ENCODE measurements at regions not wholly inside any gene's neighbourhood (a gene's known extent, or its start where the extent isn't known, plus 50 kb on each side); places are given as distances from the start of the nearest gene placed in this dataset.

- Histone ChIP-seq H3K4me1 (ENCODE audit: control insufficient read depth in 4 of 4, insufficient read depth in 4 of 4, low read length in 3 of 4) (no peaks in the 10 kb centered on the region), H3K9ac (ENCODE audit: low read depth in 1 of 2, low read length in 2 of 2) (no peak overlapping the region), H3K36me3 (ENCODE audit: control insufficient read depth in 4 of 4, insufficient read depth in 3 of 4, low read depth in 1 of 4, low read length in 3 of 4) (no peaks in the 10 kb centered on the region), H3K9me3 (ENCODE audit: control insufficient read depth in 4 of 4, low read length in 3 of 4) (no peaks in the 10 kb centered on the region), H3K4me3 (ENCODE audit: low read depth in 1 of 3, low read length in 3 of 3) (no peak overlapping the region), H3K27me3 (ENCODE audit: control insufficient read depth in 4 of 4, insufficient read depth in 4 of 4, low read length in 3 of 4) (no peaks in the 10 kb centered on the region), H3K27ac (ENCODE audit: low read depth in 1 of 2, low read length in 2 of 2) (no peak overlapping the region)
- no peak for TF ChIP-seq HNF4G (IDR thresholded peaks at IDR 0.05)
- TF ChIP-seq HNF4A (conservative IDR thresholded peaks at IDR 0.05), result no peak
- no peak for TF ChIP-seq JUND (IDR thresholded peaks at IDR 0.05)
- TF ChIP-seq NR2F2 (IDR thresholded peaks at IDR 0.05), result no peak
- no peak for TF ChIP-seq SP1 (IDR thresholded peaks at IDR 0.05)
- no peak for TF ChIP-seq EGR1 (IDR thresholded peaks at IDR 0.05; ENCODE audit: low read depth in 2 of 2)
- TF ChIP-seq YY1 (IDR thresholded peaks at IDR 0.05), result no peak
- no peak for TF ChIP-seq REST (IDR thresholded peaks at IDR 0.05)
- no peak for TF ChIP-seq RAD21 (IDR thresholded peaks at IDR 0.05)
- no peak for TF ChIP-seq ZBTB33 (IDR thresholded peaks at IDR 0.05)
- no peak for TF ChIP-seq GABPA (IDR thresholded peaks at IDR 0.05 in 1 of 2, conservative IDR thresholded peaks at IDR 0.05 in 1 of 2)
- DNase-seq (ENCODE audit: low spot score), result no peak
- WGBS, result 73% methylated on average over 1 of the region's 1 CpG
Observed at GRCh38 chr5:57586649-57587048, 104.0 kb upstream of the ACTBL2 start.

GRCh38 chr5:57582578-57583070 lies 100.0 kb upstream of the ACTBL2 start:
- whole genome bisulfite sequencing, result 75% methylated on average over 3 of the region's 3 CpGs

More at GRCh38 chr5:57582578-57583070, 100.0 kb upstream of the ACTBL2 start:
- no peaks in the 10 kb centered on the region for H3K36me3 ChIP-seq (ENCODE audit: control insufficient read depth in 4 of 4, insufficient read depth in 3 of 4, low read depth in 1 of 4, low read length in 3 of 4)
- no peaks in the 10 kb centered on the region for H3K4me1 ChIP-seq (ENCODE audit: control insufficient read depth in 4 of 4, insufficient read depth in 4 of 4, low read length in 3 of 4)
- no peaks in the 10 kb centered on the region for H3K9me3 ChIP-seq (ENCODE audit: control insufficient read depth in 4 of 4, low read length in 3 of 4)
- DNase-seq (ENCODE audit: low spot score), result no peak
- no peak overlapping the region for H3K27ac ChIP-seq (ENCODE audit: low read depth in 1 of 2, low read length in 2 of 2)
- H3K9ac ChIP-seq (ENCODE audit: low read depth in 1 of 2, low read length in 2 of 2), result no peak overlapping the region
- H3K27me3 ChIP-seq (ENCODE audit: control insufficient read depth in 4 of 4, insufficient read depth in 4 of 4, low read length in 3 of 4), result no peaks in the 10 kb centered on the region
- no peak overlapping the region for H3K4me3 ChIP-seq (ENCODE audit: low read depth in 1 of 3, low read length in 3 of 3)
- no peak for TF ChIP-seq CTCF (IDR thresholded peaks at IDR 0.05; ENCODE audit: low read depth, low read length, missing input control)
- TF ChIP-seq FOXA1 (IDR thresholded peaks at IDR 0.05), result no peak
- TF ChIP-seq GABPA (IDR thresholded peaks at IDR 0.05 in 1 of 2, conservative IDR thresholded peaks at IDR 0.05 in 1 of 2), result no peak

Data from liver (tissue), 8 donors.